A673 (cell line): ENCODE measurements at regions not wholly inside any gene's neighbourhood (a gene's known extent, or its start where the extent isn't known, plus 50 kb on each side); places are given as distances from the start of the nearest gene placed in this dataset.

Experiments
- CTCF ChIP-seq: fragments of 300-800, 200-600 bp; sonication (generic); conservative IDR thresholded peaks from 2 replicates; pipeline ENCODE4 v1.5.1; 2017; ENCODE audit warnings: low read depth, mild to moderate bottlenecking, antibody characterized with exemption, low read length, moderate library complexity, mixed read lengths
- EZH2 ChIP-seq: fragments of 200-600 bp; sonication (generic); IDR thresholded peaks from 2 replicates; pipeline ENCODE4 v1.6.1; 2017; ENCODE audit warnings: borderline replicate concordance, low read depth, mild to moderate bottlenecking, mixed read lengths, antibody characterized with exemption, low read length; ENCODE audit not compliant: poor library complexity, severe bottlenecking

GRCh38 chr3:5055357-5056110, 66.6 kb upstream of the ARL8B start:
- TF ChIP-seq CTCF (no peak), EZH2 (no peak)
